ENCODE measurements at regions not wholly inside any gene's neighbourhood (a gene's known extent, or its start where the extent isn't known, plus 50 kb on each side); places are given as distances from the start of the nearest gene placed in this dataset.
A peak's percentile ranks its signal among the peaks of the same experiment; 100 is the strongest.

DNA sequence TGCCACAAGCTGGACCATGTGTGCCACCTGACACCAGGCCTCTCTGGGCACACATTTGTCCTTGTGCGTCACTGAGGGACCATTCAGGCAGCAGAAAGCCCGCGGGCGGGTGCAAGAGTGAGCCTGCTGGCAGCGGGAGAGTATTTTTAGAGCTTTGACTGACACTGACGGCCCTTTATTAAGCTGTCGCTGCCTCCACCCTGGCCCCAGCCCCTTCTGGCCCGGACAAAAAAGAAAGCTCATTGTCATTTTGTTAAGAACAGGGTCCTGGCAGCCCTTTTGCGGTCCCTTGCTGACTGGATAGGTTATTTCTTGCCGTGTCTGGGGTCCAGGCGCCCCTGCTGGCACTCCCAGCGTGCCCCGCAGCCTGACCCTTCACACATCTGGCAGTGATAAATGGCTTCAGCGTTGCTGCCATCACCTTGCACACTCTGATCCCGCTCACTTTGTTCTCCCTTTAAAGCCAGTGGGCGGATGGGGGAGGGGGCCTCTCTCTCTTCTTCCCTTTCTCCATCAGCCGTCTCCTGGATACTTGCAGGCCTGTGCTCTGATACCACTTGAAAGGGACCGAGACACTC, 78.4 kb upstream of the NKD1 start:
- no peak for DNase-seq (ENCODE audit: low read depth in 2 of 3, low spot score in 2 of 3)

- no peak for DNase-seq (ENCODE audit: low read depth in 2 of 3, low spot score in 2 of 3)
Measured at GRCh38 chr16:50469121-50469743, 79.0 kb upstream of the NKD1 start.

- no peak for DNase-seq (ENCODE audit: low read depth in 2 of 3, low spot score in 2 of 3)
Measured at GRCh38 chr16:50468749-50469078, 79.5 kb upstream of the NKD1 start.

GRCh38 chr16:50467943-50468748, 80.0 kb upstream of the NKD1 start:
- DNase-seq (ENCODE audit: low read depth in 2 of 3, low spot score in 2 of 3), result peak in 1 of 3 donors; percentile 14

- no peak for DNase-seq (ENCODE audit: low read depth in 2 of 3, low spot score in 2 of 3)
Measured at GRCh38 chr16:50467559-50467942, 80.6 kb upstream of the NKD1 start.

GRCh38 chr16:50466170-50466569, 82.0 kb upstream of the NKD1 start:
- no peak for DNase-seq (ENCODE audit: low read depth in 2 of 3, low spot score in 2 of 3)

DNA sequence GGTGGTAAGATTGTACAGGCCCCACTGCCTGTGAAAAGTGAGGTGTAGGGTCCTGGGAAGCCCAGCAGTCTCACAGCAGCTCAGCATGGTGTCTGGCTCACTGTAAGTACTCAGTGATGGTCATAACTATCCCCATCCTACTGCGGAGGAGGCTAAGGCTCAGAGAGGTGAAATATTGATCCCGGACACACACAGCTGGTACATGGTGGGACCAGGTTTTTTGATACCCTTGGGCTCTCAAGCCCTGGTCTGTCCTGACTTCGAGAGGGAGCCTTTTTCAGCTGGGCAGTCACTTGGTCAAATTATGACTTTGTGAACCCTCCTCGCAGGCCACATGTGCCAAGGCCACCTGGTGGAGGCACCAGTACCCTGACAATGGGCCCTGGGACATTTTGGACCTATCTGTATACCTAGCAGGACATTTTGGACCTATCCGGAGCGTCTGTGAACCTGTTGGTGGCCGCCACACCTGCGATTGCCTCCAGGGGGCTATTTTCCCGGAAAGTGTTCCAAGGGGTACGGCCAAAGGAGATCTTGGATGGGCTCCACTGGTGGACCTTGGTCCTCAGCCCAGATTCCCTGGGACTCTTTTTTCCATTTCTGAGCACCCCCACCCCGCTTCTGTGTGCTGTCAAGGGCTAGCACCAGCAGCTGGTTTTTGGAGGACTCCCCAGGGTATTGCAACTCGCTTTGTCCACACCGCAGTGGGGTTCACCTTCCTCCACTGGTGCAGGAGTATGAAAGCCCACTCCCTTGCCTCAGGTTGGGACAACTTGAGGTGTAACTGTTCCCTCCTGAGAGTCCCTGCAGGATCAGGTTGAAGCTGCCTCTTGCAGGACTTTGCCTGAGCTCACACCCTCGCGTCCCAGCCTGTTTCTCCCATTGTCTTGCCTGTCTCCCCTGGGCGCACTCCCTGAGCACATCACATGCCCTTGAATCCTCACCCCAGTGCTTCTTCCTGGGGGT, 83.6 kb upstream of the NKD1 start:
- DNase-seq (ENCODE audit: low read depth in 2 of 3, low spot score in 2 of 3), result no peak

GRCh38 chr16:50463581-50464324, 84.4 kb upstream of the NKD1 start:
- no peak for DNase-seq (ENCODE audit: low read depth in 2 of 3, low spot score in 2 of 3)

DNA sequence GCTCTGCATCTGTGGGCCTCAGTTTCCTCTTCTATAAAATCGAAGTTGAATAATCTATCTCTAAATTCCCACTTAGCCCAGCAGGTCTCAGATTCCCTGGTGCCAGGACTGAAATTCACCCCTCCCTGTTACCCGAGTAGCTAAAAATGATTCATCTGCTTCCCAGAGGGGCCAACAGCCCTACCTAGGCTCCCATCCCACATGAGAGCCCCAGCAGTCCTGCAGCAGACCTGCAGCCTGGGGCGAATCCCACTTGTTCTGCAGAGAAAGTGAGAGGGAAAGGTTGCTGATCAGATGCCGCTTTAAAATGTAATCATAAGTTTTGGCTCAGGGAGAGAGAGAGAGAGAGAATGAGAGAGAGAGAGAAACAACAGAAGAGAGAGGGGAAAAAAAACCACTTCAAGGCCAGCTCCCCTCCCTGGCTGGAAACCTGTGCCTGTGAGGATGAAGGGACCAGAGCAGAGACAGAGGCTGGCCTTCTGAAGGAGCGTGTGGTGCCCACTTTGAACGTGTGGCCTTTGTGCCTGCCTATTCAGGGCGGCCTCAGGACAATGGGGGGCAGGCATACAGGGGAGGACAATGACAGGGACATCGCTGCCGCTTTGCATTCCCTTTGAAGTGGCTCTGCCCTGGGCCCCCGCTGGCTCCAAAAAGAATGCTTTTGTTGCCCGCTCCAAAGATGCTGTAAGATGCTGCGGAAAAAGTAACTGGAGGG, 85.2 kb upstream of the NKD1 start:
- DNase-seq (ENCODE audit: low read depth in 2 of 3, low spot score in 2 of 3), result no peak

- no peak for DNase-seq (ENCODE audit: low read depth in 2 of 3, low spot score in 2 of 3)
Measured at GRCh38 chr16:50461400-50461760, 86.8 kb upstream of the NKD1 start.

- no peak for DNase-seq (ENCODE audit: low read depth in 2 of 3, low spot score in 2 of 3)
Measured at GRCh38 chr16:50460538-50461399, 87.4 kb upstream of the NKD1 start.

DNA sequence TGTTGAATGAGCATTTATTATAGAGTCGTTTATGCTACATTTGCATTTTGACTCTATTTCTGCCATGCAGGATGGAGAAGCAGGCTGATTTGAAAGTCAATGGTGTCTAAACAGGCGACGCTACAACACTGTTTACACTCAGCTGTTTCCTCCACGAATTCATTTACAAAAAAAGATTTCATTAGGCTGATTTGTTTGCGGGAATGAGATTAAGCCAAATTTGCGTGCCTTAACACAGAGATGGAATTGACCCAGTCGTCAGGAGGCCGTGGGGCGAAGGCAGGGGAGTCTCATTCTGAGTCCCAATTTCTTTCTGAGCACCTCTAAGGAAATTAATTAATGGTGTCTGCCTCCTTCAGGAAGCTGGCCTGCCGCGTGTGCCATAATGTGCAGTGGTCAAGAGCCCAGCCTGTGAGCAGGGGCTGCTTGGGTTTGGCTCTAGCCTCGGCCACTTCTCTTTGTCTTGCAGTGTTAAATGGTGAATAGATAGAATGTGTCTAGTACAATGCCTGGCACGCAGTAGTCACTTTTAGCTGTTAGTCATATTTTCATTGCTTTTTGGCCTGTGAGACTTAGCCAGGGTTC, 88.6 kb upstream of the NKD1 start:
- DNase-seq (ENCODE audit: low read depth in 2 of 3, low spot score in 2 of 3), result no peak

GRCh38 chr16:50458667-50459495, 89.3 kb upstream of the NKD1 start:
- no peak for DNase-seq (ENCODE audit: low read depth in 2 of 3, low spot score in 2 of 3)

GRCh38 chr16:50457979-50458491, 89.2 kb upstream of the BRD7 start:
- DNase-seq (ENCODE audit: low read depth in 2 of 3, low spot score in 2 of 3), result no peak

- DNase-seq (ENCODE audit: low read depth in 2 of 3, low spot score in 2 of 3), result peak in 1 of 3 donors; percentile 37
Measured at GRCh38 chr16:50457423-50457822, 88.6 kb upstream of the BRD7 start.

DNA sequence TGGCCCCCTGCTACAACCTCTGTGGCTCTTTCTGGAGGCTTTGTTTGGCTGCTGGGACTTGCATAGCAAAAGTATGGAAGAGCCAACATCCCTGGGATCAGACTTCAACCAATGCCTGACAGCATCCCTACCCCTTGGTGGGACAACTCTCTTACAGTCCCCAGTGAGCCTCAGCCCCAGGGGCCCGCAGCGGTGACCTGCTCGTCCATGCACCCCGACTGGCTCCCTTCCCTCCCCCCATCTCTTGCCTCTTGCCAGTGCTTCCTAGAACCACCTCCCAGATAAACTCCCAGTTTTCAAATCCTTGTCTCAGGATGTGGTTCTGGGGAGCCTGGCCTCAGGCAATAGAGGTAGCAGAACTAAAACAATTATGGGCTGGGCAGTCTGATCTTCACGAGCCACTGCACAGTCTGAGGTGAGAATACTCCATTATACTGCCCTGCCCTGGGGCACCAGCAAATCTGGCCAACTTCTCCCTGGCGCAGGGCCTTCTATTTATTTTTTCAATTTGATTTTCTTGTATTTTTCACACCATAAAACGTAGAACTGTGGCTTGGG, 86.6 kb upstream of the BRD7 start:
- DNase-seq (ENCODE audit: low read depth in 2 of 3, low spot score in 2 of 3), result no peak

GRCh38 chr16:50453446-50453845, 84.7 kb upstream of the BRD7 start:
- no peak for DNase-seq (ENCODE audit: low read depth in 2 of 3, low spot score in 2 of 3)

Data from hematopoietic multipotent progenitor cell (in vitro differentiated cells).